Activated CD8-positive, alpha-beta memory T cell treated with anti-CD3 and anti-CD28 coated beads for 36 hours (primary cell): ENCODE measurements at regions not wholly inside any gene's neighbourhood (a gene's known extent, or its start where the extent isn't known, plus 50 kb on each side); places are given as distances from the start of the nearest gene placed in this dataset.

Experiments used
- CTCF ChIA-PET: fragments of 350-600 bp; sonication (Branson Sonifier 250); formaldehyde crosslinking; loops from one replicate; lab custom pipeline; 2021; ENCODE audit warnings: antibody characterized with exemption; lab: Charles Lee
- POLR2A ChIA-PET: fragments of 350-600 bp; sonication (Branson Sonifier 250); formaldehyde crosslinking; loops from one replicate; lab custom pipeline; 2021; ENCODE audit warnings: antibody characterized with exemption; lab: Charles Lee

DNA sequence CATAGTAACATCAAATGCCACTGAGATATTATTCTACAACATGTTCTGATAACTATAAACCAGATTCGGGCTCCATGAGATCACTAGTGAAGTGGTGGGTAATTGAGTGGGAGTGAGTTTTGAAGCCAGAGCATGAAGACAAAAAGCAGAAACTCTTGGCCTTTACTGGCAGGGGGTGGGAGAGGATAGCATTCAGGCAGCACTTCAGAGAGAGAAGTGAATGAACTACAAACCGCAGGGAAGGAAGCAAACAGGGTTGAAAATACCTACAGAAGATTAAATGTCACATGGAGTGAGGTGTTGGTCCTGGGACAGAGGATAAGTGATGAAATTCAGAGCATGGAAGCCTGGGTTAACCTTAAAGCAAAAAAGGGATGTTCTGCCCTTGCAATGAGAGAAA is 250.0 kb downstream of the EPM2A start:
- CTCF ChIA-PET, result no interaction called here
- POLR2A ChIA-PET, result no interaction called here

DNA sequence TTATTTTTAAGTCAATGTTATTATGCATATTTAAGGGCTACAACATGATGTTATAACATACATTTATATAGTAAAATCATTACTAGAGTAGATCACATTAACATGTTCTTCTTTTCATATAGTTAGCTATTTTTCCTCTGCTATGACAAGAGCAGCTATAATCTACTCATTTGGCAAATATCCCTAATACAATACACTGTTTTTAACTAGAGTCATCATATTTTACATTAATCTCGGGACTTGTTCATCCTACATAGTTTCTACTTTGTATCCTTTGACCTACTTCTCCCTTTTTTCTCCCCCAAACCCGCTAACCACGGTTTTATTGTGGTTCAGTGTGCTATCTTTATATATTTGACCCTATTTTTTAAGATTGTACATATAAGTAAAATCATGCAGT is 249.0 kb downstream of the EPM2A start:
- ChIA-PET CTCF (no interaction called here), POLR2A (no interaction called here)

DNA sequence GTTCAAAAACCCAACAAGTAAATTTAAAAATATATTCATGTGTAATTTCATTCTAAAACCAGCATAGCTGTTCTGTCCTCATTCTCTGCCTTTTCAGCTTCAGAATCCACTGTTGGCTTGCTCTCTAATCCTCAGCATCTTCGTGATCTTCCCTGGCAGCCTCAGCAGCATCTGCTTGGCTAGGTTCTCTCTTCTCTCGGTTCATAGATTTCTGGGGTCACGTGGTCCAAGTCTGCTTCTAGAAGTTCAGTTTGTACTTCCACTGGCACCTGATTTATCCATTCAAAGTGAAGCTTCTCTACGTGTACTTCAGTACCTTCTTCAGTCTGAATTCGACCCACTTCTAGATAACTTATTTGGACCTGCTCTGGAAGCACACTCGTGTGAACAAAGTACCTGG is 245.7 kb downstream of the EPM2A start:
- ChIA-PET POLR2A (no interaction called here), CTCF (no interaction called here)

DNA sequence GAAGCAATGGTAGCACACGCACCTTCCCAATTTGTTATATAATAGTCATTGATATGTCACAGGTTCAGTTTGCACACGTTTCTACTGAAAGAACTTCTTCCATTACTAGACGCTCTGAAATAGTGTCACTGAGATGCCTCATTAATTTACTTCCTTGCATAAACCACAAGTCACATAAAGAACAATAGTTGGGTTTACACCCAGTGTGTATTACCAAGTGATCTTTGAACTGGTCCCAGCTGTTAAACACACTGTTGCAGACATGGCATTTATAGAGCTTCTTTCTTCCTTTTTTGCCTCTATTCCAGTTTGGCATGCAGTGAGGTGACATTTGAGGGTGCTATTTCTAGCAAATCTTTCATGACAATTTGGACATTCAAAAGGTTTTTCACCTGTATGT is 245.3 kb downstream of the EPM2A start:
- POLR2A ChIA-PET, result no interaction called here

DNA sequence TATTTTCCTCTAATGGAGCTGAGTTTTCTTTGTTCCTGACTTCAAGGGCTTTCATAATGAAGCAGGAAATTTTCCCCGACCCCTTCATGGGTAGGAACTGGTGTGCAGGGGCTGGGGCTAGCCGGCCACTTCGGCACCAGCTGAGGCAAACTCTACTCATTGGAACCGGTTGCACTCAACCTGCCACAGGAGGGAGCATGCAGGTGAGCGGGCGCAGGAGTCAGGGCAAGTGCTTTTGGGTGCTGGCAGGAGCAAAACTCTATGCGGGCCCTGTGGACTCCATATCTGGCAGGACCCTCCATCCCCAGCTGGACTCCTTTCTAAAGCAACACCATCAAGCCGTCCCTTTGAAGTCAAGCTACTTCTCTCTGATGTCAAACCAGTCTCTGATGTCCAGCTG is 244.2 kb downstream of the EPM2A start:
- CTCF ChIA-PET, result no interaction called here
- POLR2A ChIA-PET, result no interaction called here

More for the DNA sequence above, 245.3 kb downstream of the EPM2A start:
- CTCF ChIA-PET, result no interaction called here

DNA sequence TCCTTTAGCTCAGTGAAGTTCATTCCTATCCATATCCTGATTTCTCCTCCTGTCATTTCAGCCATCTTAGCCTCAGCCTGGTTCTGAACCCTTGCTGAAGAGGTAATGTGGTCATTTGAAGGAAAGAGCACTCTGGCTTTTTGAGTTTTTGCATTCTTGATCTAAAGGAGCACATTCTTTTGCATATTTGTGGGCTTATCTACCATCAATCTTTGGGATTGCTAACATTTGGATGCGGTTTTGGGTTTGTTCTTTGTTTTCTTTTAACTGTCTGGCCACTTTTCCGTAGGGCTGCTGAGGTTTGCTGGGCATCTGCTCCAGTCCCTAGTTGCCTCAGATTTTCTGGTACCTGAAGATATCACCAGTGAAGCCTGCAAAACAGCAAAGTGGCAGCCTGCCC is 238.3 kb downstream of the EPM2A start:
- CTCF ChIA-PET, result interaction anchor here (0.7 kb wide), 1 partner anchor 92 kb away, joined by 4 read pairs; no protein-coding TSS in a partner anchor
- POLR2A ChIA-PET, result no interaction called here

DNA sequence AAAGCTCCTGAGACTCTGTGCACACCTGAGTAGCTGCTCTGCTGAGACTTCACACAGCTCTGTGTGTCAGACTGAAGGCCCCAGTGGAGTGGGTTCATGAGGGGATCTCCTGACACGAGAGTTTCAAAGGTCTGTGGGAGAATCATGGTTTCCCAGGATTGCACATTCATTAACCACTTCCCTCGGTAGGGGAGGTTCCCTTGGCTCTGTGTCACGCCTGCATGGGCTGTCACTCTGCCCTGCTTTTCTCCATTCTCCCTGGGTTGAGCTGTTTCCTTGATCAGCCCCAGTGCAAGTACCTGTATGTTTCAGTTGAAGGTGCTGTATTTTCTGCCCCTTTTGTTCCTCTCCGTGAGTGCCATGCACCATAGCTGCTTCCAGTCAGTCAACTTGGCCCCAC is 236.9 kb downstream of the EPM2A start:
- ChIA-PET CTCF (no interaction called here), POLR2A (no interaction called here)

DNA sequence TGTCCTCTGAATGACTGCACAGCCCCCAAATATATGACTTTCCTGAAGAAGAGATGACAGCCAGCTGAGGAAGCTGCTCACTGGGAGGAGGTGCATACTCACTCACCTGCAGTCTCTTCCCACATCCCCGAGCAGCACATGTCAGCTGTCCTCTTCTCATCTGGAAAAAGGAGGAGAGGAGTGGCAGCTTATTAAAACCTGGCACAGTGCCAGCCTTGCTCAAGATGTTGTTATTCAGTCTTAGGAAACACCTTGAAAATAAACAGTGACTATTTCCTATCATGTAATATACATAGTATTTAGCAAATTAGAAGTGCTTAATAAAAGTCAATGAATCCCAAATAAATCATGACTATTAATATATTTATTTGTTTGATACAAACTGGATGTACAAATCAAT is 232.9 kb downstream of the EPM2A start:
- POLR2A ChIA-PET, result no interaction called here
- CTCF ChIA-PET, result no interaction called here

DNA sequence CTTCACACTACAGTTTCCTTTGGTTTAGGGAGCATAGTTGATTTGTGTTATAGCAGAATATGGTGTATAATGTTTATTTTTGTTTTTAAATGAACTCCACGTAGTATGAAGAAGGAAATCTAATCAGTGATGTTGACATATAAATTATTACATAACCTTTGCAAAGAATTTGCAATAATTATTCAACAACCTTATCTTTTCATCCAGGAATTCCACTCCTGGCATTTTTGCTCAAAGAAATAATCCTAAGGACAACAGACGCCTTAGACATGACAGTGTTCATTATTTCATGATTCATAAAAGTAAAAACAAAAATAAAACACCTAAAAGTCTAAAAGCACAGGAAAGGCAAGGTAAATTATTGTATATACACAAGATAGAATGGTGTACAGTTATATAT is 229.2 kb downstream of the EPM2A start:
- ChIA-PET CTCF (no interaction called here), POLR2A (no interaction called here)

DNA sequence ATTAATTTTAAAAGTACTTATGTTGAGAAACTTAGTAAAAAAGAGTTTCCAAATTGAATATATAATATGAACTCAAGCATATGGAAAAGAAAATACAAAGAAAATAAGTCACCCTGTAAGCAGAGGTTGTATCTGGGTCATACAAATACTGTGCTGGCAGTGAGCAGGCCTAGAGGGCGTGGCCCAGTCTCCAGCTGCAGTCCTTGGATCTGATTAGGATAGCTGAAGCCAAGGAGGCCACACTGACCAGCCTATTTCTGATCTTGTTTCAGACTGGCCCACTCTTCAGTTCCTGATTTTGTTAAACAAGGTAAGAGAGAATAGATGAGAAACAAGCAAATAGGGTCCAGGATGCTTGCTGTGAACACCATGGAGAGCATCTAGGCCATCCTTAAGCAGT is 228.8 kb downstream of the EPM2A start:
- POLR2A ChIA-PET, result no interaction called here
- CTCF ChIA-PET, result no interaction called here

DNA sequence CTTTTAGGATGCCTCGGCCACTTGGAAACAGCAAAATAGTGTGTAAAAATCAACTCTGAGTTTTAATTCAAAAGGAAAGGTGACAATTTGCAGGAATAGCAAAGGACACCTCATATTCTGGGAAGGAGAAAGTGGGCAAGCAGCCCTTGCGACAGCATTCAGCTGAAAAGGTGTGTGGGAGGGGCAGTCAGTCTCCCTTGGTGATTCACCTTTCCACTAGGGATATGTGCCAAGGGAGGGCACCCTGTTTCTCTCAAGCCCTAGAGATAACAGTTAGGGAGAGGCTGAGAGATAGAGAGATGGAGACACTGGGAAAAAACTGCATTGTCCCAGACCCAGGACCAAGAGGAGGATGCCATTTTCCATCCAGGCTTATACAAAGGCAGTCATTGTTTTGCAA is 228.1 kb downstream of the EPM2A start:
- ChIA-PET CTCF (no interaction called here), POLR2A (no interaction called here)

DNA sequence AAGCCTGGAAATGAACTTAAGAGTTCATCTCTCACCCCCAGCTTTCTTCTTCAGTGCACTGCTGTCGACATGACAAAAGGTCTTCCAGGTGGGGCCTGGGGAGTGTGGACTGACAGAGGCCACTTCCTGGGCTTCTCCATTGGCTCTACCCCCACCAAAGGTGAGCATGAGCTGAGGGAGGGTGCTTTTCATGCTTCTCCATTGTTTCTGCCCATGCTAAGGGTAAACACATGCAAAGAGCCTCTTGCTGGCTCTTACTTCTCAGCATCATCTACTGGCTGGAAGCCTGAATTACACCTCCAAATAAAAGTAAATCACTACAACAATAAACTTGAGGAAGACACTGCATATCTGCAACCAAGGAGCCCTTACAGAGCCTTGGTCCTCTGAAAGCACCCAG is 227.2 kb downstream of the EPM2A start:
- ChIA-PET CTCF (no interaction called here), POLR2A (no interaction called here)

DNA sequence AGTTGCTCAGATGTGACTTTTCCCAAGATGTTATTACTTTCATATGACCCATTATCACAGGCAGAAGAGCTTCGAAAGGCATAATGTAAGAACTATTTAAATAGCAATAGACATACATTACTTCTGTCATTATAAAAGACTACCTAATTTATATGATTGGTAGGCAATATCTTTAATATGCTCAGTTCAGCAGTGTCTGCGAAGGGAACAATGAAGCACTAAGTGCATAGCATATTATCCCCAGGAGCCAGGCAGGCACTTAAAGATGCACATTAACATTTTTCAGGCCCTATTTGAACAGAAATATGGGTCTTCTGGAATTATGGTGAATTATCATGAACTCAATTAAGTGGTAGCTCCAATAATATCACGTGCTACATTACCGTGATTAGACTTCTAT is 217.8 kb downstream of the EPM2A start:
- ChIA-PET CTCF (no interaction called here), POLR2A (no interaction called here)

DNA sequence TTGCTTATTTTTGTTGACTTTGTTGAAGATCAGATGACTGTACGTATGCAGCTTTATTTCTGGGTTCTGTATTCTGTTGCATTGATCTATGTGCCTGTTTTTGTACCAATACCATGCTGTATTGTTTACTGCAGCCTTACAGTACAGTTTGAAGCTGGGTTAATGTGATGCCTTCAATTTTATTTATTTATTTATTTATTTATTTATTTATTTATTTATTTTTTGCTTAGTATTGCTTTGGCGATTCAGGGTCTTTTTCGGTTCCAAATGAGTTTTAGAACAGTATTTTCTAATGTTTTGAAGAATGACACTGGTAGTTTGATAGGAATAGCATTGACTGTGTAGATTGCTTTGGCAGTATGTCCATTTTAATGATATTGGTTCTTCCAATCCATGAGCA is 210.3 kb downstream of the EPM2A start:
- CTCF ChIA-PET, result no interaction called here
- POLR2A ChIA-PET, result no interaction called here

DNA sequence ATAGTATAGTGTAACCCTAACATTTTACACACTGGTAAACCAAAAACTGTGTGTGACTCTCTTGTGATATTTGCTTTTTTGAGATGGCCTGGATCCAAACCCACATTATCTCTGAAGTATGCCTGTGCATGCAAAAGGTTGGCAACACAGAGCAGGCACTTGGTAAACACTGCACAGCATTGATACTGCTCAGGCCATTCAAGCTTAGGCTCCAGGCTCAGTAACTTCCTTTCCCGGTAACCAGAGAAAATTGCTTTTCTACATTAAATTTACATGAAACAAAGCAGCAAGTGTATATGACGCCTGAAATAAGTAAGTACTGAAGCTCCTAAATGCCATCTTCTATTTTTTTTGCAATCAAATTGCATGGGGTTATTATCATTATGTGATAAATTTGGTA is 205.7 kb downstream of the EPM2A start:
- CTCF ChIA-PET, result no interaction called here
- POLR2A ChIA-PET, result no interaction called here

DNA sequence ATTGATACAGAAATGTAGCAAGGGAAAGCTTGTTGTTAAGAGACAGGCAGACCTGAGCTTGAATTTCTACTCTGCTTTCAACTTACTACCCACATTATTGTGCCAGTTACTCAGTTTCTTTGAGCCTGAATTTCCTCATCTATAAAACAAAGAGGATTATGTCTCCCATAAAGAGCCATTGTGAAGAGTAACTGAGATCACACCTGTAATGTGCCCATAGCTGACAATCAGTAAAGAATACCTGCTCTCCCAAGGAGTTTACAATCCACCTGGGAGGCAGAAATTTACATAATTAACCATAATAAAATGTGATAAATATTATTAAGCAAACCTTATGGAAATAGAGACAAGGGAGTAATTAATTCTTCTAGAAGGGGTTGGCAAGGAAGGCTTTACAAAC is 204.9 kb downstream of the EPM2A start:
- ChIA-PET POLR2A (no interaction called here), CTCF (no interaction called here)

DNA sequence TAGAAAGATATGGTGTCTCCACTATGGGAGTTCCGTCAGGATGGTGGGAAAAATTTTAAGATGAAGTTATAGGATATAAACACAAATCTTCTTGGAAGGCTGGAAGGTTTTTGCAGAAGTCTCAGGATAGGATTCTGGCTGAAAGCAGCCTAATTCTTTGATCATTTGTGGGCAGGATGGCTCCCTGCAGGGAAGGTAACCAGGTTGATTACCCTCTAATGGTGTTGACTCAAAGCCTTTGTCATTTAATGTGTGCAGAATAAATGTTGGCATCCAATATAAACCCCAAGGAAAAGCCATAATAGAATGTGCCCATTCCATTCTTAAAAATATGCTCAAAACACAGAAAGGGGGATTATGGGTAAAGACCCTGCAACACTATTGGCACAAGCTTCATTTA is 204.3 kb downstream of the EPM2A start:
- ChIA-PET CTCF (no interaction called here), POLR2A (no interaction called here)

DNA sequence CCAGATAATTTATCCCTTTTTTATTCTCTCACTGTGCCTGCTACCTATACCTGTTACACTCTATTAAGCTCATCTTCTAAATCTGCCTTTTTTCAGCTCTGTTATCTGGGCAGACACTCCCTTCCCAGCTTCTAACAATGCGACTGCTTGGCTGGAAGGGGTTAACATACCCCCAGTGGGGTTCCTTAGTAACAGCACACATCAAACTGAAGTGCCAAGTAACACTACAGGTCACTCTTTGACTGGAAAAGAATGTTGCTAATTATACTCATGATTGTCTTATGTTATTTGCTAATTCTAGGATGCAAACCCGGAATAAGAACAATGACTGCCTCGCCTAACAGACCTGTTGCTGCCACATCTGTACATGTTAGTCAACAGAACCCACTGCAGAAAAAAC is 203.5 kb downstream of the EPM2A start:
- POLR2A ChIA-PET, result no interaction called here
- CTCF ChIA-PET, result no interaction called here

DNA sequence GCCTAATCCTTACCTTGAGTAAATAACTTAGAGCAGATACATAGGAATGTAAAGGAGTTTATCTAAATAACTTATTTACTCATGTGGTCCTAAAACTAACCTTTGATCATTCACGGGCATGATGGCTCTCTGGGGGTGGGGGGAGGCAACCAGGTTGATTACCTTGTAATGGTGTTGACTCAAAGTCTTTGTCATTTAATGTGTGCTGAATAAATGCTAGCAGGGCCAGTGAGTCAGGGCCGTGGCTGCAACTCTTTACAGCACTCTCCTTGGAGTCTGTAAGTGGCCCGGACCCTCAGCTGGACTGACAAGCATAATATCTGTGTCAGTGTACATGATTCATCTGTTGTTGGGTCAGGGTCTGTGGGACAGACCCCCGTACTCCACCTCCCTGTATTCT is 203.0 kb downstream of the EPM2A start:
- POLR2A ChIA-PET, result no interaction called here
- CTCF ChIA-PET, result no interaction called here

DNA sequence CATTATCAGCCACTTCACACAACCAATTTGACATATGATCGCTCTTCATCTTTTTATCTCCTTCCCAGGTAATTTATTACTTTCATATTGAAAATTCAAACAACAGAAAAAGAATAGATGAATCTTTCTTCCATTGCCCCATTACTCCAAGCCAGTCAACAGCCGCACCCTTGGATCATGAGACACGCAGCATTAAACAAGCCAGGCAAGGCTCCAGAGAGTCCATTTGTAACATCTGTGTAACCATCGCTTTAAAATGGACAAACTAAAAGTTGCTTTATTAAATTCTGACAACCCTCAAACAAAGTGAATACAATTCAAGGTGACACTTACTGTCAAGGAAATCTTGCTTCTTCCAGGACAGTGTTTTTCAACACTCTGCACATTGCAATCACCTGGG is 200.3 kb downstream of the EPM2A start:
- ChIA-PET POLR2A (no interaction called here), CTCF (no interaction called here)

DNA sequence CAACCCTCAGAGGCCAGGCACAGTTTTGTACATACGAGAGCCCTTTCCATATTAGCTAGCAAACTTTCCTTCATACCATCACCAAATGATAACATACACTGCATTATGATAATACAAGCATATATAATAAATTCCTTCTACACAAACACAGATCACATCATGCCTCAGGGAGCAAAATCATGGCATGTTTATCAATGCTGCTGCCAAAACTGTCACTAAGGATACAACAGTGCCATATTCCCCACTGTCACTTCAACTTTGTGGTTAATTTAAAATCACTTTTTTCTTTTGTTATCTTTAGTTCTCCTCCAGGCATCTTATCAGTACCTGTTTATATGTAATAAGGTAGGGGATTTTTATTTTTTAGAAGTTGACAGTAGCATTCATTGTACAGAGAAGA is 196.3 kb downstream of the EPM2A start:
- CTCF ChIA-PET, result no interaction called here
- POLR2A ChIA-PET, result no interaction called here

DNA sequence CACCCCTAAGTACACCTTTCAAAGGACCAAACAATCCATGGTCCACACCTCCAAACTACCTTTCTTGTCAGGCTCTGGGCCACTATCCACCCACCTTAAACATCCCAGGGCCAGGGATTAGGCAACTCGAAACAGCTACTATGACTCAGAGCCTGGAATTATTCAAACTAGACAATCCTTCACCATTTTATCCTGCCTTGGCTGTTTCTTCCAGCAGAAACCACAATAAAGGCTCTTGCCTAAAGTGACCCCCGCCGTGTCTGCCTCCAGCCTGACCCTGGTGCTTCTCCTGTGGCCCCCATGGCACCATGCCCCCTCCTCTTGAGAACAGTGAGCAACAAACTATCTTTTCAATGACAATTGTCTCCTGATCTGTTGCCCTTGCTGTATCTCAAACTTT is 195.5 kb downstream of the EPM2A start:
- ChIA-PET POLR2A (no interaction called here), CTCF (no interaction called here)

DNA sequence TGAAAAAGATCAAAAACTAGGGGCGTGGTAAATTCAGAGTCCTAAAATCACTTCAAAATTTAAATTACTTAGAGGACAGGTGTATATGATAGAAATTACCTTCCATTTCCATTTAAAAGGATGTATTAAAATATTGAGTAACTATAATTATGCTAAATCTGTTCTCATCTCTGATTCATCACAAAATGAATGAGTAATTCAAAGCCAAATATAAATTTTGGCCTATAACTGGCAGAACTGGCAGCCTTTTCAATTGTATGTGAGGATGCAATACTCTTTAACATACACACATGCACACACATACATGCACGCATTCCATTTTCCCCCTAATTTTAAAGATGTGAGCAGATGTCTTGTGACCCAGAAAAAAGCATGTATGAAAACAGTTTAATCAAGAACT is 194.6 kb downstream of the EPM2A start:
- ChIA-PET POLR2A (no interaction called here), CTCF (no interaction called here)
